Fibroblast of lung (primary cell): ENCODE measurements at regions not wholly inside any gene's neighbourhood (a gene's known extent, or its start where the extent isn't known, plus 50 kb on each side); places are given as distances from the start of the nearest gene placed in this dataset.

Source experiments
- CTCF ChIP-seq, 2 donors: IDR thresholded peaks in 1 of 2; conservative IDR thresholded peaks in 1 of 2; 1 replicate in 1 of 2; 2 replicates in 1 of 2; pipeline ENCODE4 v1.5.1; 2011 to 2012; ENCODE audit warnings: low read length in 2 of 2, control low read depth in 1 of 2, inconsistent platforms in 1 of 2, low read depth in 1 of 2, mild to moderate bottlenecking in 1 of 2
- EZH2 ChIP-seq: IDR thresholded peaks from 2 replicates; pipeline ENCODE4 v1.5.1; 2012; ENCODE audit warnings: low read length, control low read depth, mild to moderate bottlenecking; ENCODE audit errors: missing control alignments

- TF ChIP-seq CTCF (conservative IDR thresholded peaks at IDR 0.05 in 1 of 2, IDR thresholded peaks at IDR 0.05 in 1 of 2; ENCODE audit: low read depth in 1 of 2, low read length in 2 of 2) (no peak), EZH2 (no peak)
These were observed 303.9 kb downstream of the TTC6 start for GRCh38 chr14:37899365-37899764.
